Omental fat pad (tissue), 3 donors: ENCODE measurements at regions not wholly inside any gene's neighbourhood (a gene's known extent, or its start where the extent isn't known, plus 50 kb on each side); places are given as distances from the start of the nearest gene placed in this dataset.

Experiments used
- ATAC-seq: fragments of 150-250 bp; one replicate; pipeline ENCODE4 v1.9.1; 2016; ENCODE audit warnings: mild to moderate bottlenecking, moderate library complexity; ENCODE audit not compliant: low FRiP score
- DNase-seq: peaks from one replicate; pipeline ENCODE4 v3.0.0-alpha.2; 2019; ENCODE audit warnings: low spot score
- TF ChIP-seq, protein P1 (sequence below), 3 donors: fragments of 450-650 bp; IDR thresholded peaks; one replicate each; pipeline ENCODE4 v1.5.1; 2016 to 2017; ENCODE audit warnings: antibody characterized with exemption in 3 of 3, mild to moderate bottlenecking in 3 of 3, moderate library complexity in 2 of 3

GRCh38 chr1:88421997-88422396 is 262.1 kb upstream of the PKN2 start:
- TF ChIP-seq, protein P1, sequence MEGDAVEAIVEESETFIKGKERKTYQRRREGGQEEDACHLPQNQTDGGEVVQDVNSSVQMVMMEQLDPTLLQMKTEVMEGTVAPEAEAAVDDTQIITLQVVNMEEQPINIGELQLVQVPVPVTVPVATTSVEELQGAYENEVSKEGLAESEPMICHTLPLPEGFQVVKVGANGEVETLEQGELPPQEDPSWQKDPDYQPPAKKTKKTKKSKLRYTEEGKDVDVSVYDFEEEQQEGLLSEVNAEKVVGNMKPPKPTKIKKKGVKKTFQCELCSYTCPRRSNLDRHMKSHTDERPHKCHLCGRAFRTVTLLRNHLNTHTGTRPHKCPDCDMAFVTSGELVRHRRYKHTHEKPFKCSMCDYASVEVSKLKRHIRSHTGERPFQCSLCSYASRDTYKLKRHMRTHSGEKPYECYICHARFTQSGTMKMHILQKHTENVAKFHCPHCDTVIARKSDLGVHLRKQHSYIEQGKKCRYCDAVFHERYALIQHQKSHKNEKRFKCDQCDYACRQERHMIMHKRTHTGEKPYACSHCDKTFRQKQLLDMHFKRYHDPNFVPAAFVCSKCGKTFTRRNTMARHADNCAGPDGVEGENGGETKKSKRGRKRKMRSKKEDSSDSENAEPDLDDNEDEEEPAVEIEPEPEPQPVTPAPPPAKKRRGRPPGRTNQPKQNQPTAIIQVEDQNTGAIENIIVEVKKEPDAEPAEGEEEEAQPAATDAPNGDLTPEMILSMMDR (IDR thresholded peaks at IDR 0.05) = no peak
- ATAC-seq (no peak), DNase-seq (no peak)

DNA sequence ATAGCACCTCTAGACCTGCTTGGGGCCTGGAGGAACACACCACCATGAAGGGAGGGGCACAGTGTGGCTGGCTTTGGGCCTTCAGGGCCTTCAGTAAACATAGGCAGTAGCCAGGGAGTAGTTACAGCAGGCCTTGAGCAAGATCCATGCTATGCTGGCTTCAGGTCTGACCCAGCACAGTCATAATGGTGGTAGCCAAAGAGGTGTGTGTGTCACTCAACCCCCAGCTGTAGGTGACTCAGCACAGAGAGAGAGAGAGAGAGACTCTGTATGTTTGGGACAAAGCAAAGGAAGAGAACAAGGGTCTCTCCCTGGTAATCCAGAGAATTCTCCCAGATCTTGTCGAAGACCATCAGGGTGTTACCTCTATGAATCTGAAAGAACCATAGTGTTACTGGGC is 250.5 kb upstream of the PKN2 start:
- TF ChIP-seq, protein P1 (IDR thresholded peaks at IDR 0.05) = no peak
- ATAC-seq (no peak), DNase-seq (no peak)

DNA sequence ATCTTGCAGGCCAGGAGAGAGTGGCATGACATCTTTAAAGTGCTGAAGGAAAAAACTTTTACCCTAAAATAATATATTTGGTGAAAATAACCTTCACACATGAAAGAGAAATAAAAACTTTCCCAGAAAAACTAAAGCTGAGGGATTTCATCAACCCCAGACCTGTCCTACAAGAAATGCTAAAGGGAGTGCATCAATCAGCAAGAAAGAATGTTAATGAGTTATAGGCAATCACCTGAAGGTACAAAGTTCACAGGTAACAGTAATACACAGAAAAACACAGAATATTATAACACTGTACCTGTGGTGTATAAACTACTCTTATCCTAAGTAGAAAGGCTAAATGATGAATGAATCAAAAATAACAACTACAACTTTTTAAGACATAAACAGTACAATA is 249.2 kb upstream of the PKN2 start:
- no peak for DNase-seq
- TF ChIP-seq, protein P1 (IDR thresholded peaks at IDR 0.05) = no peak
- no peak for ATAC-seq

DNA sequence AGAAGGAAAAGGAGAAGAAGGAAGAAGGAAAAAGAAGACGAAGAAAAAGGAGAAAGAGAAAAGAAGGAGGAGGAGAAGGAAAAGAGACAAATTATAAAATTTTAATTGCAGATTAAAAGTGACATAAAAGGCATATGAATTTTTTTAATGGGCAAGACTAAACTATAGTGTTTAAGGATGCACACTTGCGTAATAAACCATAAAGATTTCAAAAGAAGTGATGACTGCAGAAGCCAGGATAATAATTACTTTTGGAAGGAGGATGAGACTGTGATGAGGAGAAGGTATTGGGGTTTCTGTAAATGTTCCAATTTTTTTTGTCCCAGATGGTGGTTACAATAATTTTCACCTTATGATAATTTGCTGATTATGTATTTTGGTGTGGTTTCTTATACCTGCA is 243.1 kb upstream of the PKN2 start:
- DNase-seq = no peak
- TF ChIP-seq, protein P1 (IDR thresholded peaks at IDR 0.05) = no peak

DNA sequence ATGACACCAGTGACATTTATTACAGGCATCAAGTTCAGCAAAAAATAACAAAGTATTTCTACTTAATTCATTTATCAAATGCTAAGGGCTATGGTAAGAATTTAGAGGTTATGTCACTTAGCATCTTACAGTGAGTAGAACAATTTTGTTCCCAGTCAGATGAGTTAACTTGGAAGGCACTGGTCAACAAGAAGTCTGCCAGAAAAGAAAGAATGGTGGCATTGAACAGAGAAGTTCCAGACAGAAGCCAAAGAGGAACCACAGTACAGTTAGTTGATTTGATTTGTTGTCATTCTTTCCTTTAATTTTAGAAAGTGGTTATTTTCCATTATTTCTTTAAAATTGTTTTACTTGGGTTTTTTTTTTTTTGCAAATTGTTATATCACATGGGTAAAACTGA is 232.2 kb upstream of the PKN2 start:
- ATAC-seq (no peak), DNase-seq (no peak)
- TF ChIP-seq, protein P1 (IDR thresholded peaks at IDR 0.05) = no peak

More for the DNA sequence above, 243.1 kb upstream of the PKN2 start:
- no peak for ATAC-seq

DNA sequence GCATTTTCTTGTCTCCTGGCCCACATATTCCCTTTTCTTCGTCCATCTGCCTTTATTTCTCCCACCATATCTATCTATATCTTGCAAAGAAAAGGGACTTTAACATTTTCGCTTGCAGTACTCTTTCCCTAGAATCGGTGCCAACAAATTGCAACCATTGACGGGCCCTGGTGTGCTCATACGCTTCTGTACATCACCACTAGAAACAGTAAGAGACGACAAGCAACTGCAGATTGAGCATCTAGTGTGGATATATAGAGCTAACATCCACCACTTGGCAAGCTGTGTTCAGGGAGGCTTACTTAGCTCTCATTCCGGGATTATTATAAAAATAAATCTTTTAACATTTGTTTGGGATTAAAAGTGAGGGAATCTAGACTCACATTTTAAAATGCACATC is 230.8 kb upstream of the PKN2 start:
- DNase-seq (no peak), ATAC-seq (no peak)
- TF ChIP-seq, protein P1 (IDR thresholded peaks at IDR 0.05) = no peak

DNA sequence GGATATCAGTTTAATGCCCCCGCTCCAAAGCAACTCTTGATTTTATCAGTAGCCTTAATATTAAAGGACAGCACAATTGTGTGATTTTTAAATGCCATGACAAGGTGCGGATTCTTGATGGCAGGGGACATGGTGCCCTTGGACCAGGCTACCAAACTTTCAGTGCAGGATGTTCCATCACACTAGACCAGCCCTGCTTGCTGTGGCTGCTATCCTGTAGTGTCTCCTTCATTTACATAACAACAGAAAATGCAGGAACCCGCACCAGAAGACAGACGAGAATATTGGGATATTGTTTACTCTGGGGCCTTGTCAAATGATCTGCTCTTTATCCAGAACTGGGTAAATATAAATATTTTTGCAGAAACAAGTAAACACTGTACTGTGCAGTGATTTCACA is 229.3 kb upstream of the PKN2 start:
- TF ChIP-seq, protein P1 (IDR thresholded peaks at IDR 0.05) = no peak
- DNase-seq (no peak), ATAC-seq (no peak)
